K562 (cell line): ENCODE measurements at regions not wholly inside any gene's neighbourhood (a gene's known extent, or its start where the extent isn't known, plus 50 kb on each side); places are given as distances from the start of the nearest gene placed in this dataset.

ENCODE experiments used
- ATAC-seq: fragments of 200-7000 bp; cut with Tn5 transposase; 3 replicates; pipeline ENCODE4 v1.9.1; 2020; ENCODE audit warnings: moderate library complexity
- BruUV-seq: library from RNA; stranded (reverse); fragments of 400-500 nt; replicated peaks from 2 replicates; lab custom pipeline; 2021; lab: Mats Ljungman, UMichigan
- CTCF ChIA-PET: fragments of 300-600 bp; formaldehyde crosslinking; extraction: SDS; loops from one replicate; lab custom pipeline; 2021; ENCODE audit warnings: low intra/inter-chr PET ratio; lab: Yijun Ruan, JAX
- POLR2A ChIA-PET: fragments of 300-600, 350-650 bp; sonication (Branson Sonifier 250); formaldehyde crosslinking; extraction: SDS; loops from one replicate; lab custom pipeline; 2021; ENCODE audit warnings: antibody characterized with exemption, inconsistent platforms; lab: Yijun Ruan, JAX
- DNase-seq, 4 experiments: peaks; one replicate each; pipeline versions ENCODE4 v3.0.0 to v3.0.0-alpha.2; 2011 to 2018; ENCODE audit warnings: low spot score in 3 of 4, mixed read lengths in 3 of 4; ENCODE audit errors: extremely low read depth in 1 of 4
- FAIRE-seq: peaks from 2 replicates; lab custom pipeline; 2011; peaks lifted over from hg19 to GRCh38; lab: Jason Lieb, UNC
- H2AFZ ChIP-seq: 2 replicates; pipeline ENCODE4 v1.6.0; 2011; ENCODE audit warnings: low read depth, low read length, control low read depth, inconsistent platforms
- H3K27ac ChIP-seq: fragments of 200-600 bp; 3 replicates; pipeline ENCODE4 v1.8.0; 2011; ENCODE audit warnings: low read depth, mild to moderate bottlenecking, control low read depth, inconsistent platforms, low read length, moderate library complexity, mixed read lengths; ENCODE audit errors: extremely low read depth
- H3K27me3 ChIP-seq, 2 experiments: fragments of 300-600 bp in 1 of 2; 2 replicates in 1 of 2; 3 replicates in 1 of 2; pipeline versions ENCODE4 v1.6.0 to v1.8.0; 2011; ENCODE audit warnings: inconsistent platforms in 2 of 2, low read length in 2 of 2, mild to moderate bottlenecking in 1 of 2, mixed read lengths in 1 of 2, moderate library complexity in 1 of 2; ENCODE audit not compliant: control insufficient read depth in 2 of 2, insufficient read depth in 2 of 2
- H3K36me3 ChIP-seq: fragments of 300-600 bp; 3 replicates; pipeline ENCODE4 v1.8.0; 2011; ENCODE audit warnings: mild to moderate bottlenecking, low read length, inconsistent platforms; ENCODE audit not compliant: control insufficient read depth, insufficient read depth
- H3K4me1 ChIP-seq, 2 experiments: fragments of 200-600 bp in 1 of 2; replicated peaks in 1 of 2; 2 replicates in 1 of 2; 3 replicates in 1 of 2; pipeline versions ENCODE4 v1.5.1 to v1.8.0; 2011; ENCODE audit warnings: inconsistent platforms in 2 of 2, low read length in 2 of 2, mild to moderate bottlenecking in 1 of 2, mixed read lengths in 1 of 2, moderate library complexity in 1 of 2; ENCODE audit not compliant: control insufficient read depth in 2 of 2, insufficient read depth in 2 of 2
- H3K4me2 ChIP-seq: 2 replicates; pipeline ENCODE4 v1.6.1; 2011; ENCODE audit warnings: low read length, control low read depth, inconsistent platforms, mixed read lengths; ENCODE audit not compliant: insufficient read depth
- H3K4me3 ChIP-seq: fragments of 200-600 bp; sonication (generic), shearing (Covaris generic); 2 replicates; pipeline ENCODE4 v1.5.1; 2016; ENCODE audit warnings: control low read depth, inconsistent platforms
- H3K79me2 ChIP-seq: fragments of 200-600 bp; 3 replicates; pipeline ENCODE4 v1.8.0; 2011; ENCODE audit warnings: low read length, inconsistent platforms; ENCODE audit not compliant: control insufficient read depth, insufficient read depth
- H3K9ac ChIP-seq, 2 experiments: 2 replicates each; pipeline versions ENCODE4 v1.6.0 to v1.6.1; 2011; ENCODE audit warnings: low read depth in 2 of 2, low read length in 2 of 2, control low read depth in 1 of 2, inconsistent platforms in 1 of 2, mild to moderate bottlenecking in 1 of 2, mixed read lengths in 1 of 2; ENCODE audit not compliant: insufficient read depth in 1 of 2
- H3K9me1 ChIP-seq: one replicate; pipeline ENCODE4 v1.6.0; 2011; ENCODE audit warnings: inconsistent platforms, mild to moderate bottlenecking, low read length, moderate library complexity; ENCODE audit not compliant: control insufficient read depth, insufficient read depth
- H3K9me3 ChIP-seq: replicated peaks from 2 replicates; pipeline ENCODE4 v1.5.1; 2011; ENCODE audit warnings: low read depth, low read length, inconsistent platforms; ENCODE audit not compliant: control insufficient read depth, insufficient read depth
- H4K20me1 ChIP-seq: replicated peaks from 2 replicates; pipeline ENCODE4 v1.6.1; 2011; ENCODE audit warnings: low read length, inconsistent platforms, mixed read lengths; ENCODE audit not compliant: control insufficient read depth, insufficient read depth
- AFF1 ChIP-seq, 2 experiments: fragments of 450-650 bp; IDR thresholded peaks; 2 replicates each; pipeline ENCODE4 v1.6.1; 2018; ENCODE audit warnings: mild to moderate bottlenecking in 2 of 2, low read depth in 1 of 2; ENCODE audit not compliant: partially characterized antibody in 2 of 2
- ASH1L ChIP-seq: fragments of 450-650 bp; IDR thresholded peaks from 2 replicates; pipeline ENCODE4 v1.6.1; 2018; ENCODE audit warnings: borderline replicate concordance, mild to moderate bottlenecking, low read depth; ENCODE audit not compliant: partially characterized antibody
- KLF13 ChIP-seq: fragments of 450-650 bp; IDR thresholded peaks from 2 replicates; pipeline ENCODE4 v1.6.1; 2016; ENCODE audit warnings: missing genetic modification characterization, low read depth, mild to moderate bottlenecking, missing compliant biosample characterization, moderate library complexity, borderline replicate concordance
- PHB ChIP-seq: fragments of 250-450 bp; sonication (Bioruptor Pico); IDR thresholded peaks from 2 replicates; pipeline ENCODE4 v1.5.0; 2021
- PTBP1 ChIP-seq: fragments of 200-400 bp; formaldehyde crosslinking; IDR thresholded peaks from 2 replicates; pipeline ENCODE4 v1.6.1; 2017; ENCODE audit warnings: low read depth, low read length
- PURB ChIP-seq: sonication (generic); formaldehyde crosslinking; IDR thresholded peaks from 2 replicates; pipeline ENCODE4 v1.9.0; 2021; ENCODE audit warnings: low read depth, mild to moderate bottlenecking, missing genetic modification reagents
- SIX5 ChIP-seq, 2 experiments: IDR thresholded peaks; 2 replicates each; pipeline ENCODE4 v1.6.1; 2011; ENCODE audit warnings: low read length in 2 of 2, borderline replicate concordance in 1 of 2, low read depth in 1 of 2, mild to moderate bottlenecking in 1 of 2, moderate library complexity in 1 of 2; ENCODE audit not compliant: insufficient read depth in 1 of 2
- ZKSCAN8 ChIP-seq: fragments of 200-800 bp; sonication (Bioruptor generic); IDR thresholded peaks from 2 replicates; pipeline ENCODE4 v1.6.1; 2016; ENCODE audit warnings: missing genetic modification characterization, missing compliant biosample characterization
- WGBS: fragments of 100-300 bp; shearing (Covaris generic); methylation state at CpG from one replicate; pipeline ENCODE4 v1.1.6; 2016; ENCODE audit warnings: low coverage, mixed read lengths; ENCODE audit not compliant: insufficient coverage; ENCODE audit errors: missing lambda C conversion rate; 5-methylcytosine and 5-hydroxymethylcytosine counted together
- in situ Hi-C: fragments of 300-500 bp; cut with MboI; formaldehyde crosslinking; loops from 4 replicates; pipeline ENCODE4 v1.15.0; 2018; ENCODE audit warnings: inconsistent platforms, mixed read lengths
- intact Hi-C: fragments of 100-400 bp; cut with micrococcal nuclease; formaldehyde crosslinking; loops from 2 replicates; pipeline ENCODE4 v1.14.2; 2022
- TF ChIP-seq, protein P1 (sequence below): sonication (generic); formaldehyde crosslinking; IDR thresholded peaks from 2 replicates; pipeline ENCODE4 v1.8.1; 2022; ENCODE audit warnings: missing genetic modification reagents

- no TSS peak for BruUV-seq
- Histone ChIP-seq H3K4me3 (no peak overlapping the region), H3K9me1 (no peaks in the 10 kb centered on the region), H3K9ac (no peak overlapping the region), H3K4me2 (no peak overlapping the region), H3K9me3 (no peaks in the 10 kb centered on the region), H4K20me1 (no peaks in the 10 kb centered on the region), H3K79me2 (no peaks in the 10 kb centered on the region), H2AFZ (no peak overlapping the region), H3K27me3 (no peaks in the 10 kb centered on the region), H3K36me3 (no peaks in the 10 kb centered on the region), H3K4me1 (no peaks in the 10 kb centered on the region), H3K27ac (no peak overlapping the region)
- 0% methylated on average over 1 of the region's 1 CpG for WGBS
- DNase-seq, result no peak
- ChIA-PET POLR2A (no interaction called here), CTCF (no interaction called here)
- intact Hi-C loops, result no loop called here
- TF ChIP-seq PURB (CRISPR knock-in tag) (no peak), KLF13 (tag) (no peak), AFF1 (IDR thresholded peaks at IDR 0.05; ENCODE audit: low read depth in 1 of 2, partially characterized antibody in 2 of 2) (no peak), ASH1L (no peak), ZKSCAN8 (CRISPR knock-in tag) (no peak), SIX5 (IDR thresholded peaks at IDR 0.05; ENCODE audit: borderline replicate concordance in 1 of 2, insufficient read depth in 1 of 2, low read depth in 1 of 2, low read length in 2 of 2) (no peak), PHB (CRISPR knock-in tag) (no peak), PTBP1 (no peak)
- TF ChIP-seq, protein P1, sequence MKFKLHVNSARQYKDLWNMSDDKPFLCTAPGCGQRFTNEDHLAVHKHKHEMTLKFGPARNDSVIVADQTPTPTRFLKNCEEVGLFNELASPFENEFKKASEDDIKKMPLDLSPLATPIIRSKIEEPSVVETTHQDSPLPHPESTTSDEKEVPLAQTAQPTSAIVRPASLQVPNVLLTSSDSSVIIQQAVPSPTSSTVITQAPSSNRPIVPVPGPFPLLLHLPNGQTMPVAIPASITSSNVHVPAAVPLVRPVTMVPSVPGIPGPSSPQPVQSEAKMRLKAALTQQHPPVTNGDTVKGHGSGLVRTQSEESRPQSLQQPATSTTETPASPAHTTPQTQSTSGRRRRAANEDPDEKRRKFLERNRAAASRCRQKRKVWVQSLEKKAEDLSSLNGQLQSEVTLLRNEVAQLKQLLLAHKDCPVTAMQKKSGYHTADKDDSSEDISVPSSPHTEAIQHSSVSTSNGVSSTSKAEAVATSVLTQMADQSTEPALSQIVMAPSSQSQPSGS (CRISPR knock-in tag), result no peak
- no peak for FAIRE-seq
- no peak for ATAC-seq
- in situ Hi-C loops, result no loop called here
Observed at GRCh38 chr10:56296618-56297017, 64.4 kb downstream of the ZWINT start.
